ENCODE measurements at regions not wholly inside any gene's neighbourhood (a gene's known extent, or its start where the extent isn't known, plus 50 kb on each side); places are given as distances from the start of the nearest gene placed in this dataset.

GRCh38 chr9:13744261-13744901 is 464.9 kb upstream of the MPDZ start:
- no peak for DNase-seq

- DNase-seq: no peak
Measured at GRCh38 chr9:13737885-13738284, 458.4 kb upstream of the MPDZ start.

- no peak for DNase-seq
Measured at GRCh38 chr9:13735181-13735580, 455.7 kb upstream of the MPDZ start.

GRCh38 chr9:13734601-13735000 is 455.1 kb upstream of the MPDZ start:
- no peak for DNase-seq

- no peak for DNase-seq
Measured at GRCh38 chr9:13732290-13732689, 452.8 kb upstream of the MPDZ start.

- no peak for DNase-seq
Measured at GRCh38 chr9:13731637-13732036, 452.1 kb upstream of the MPDZ start.

GRCh38 chr9:13729955-13730354 is 450.5 kb upstream of the MPDZ start:
- DNase-seq: no peak

- no peak for DNase-seq
Measured at GRCh38 chr9:13728917-13729811, 449.7 kb upstream of the MPDZ start.

GRCh38 chr9:13728131-13728530 is 448.6 kb upstream of the MPDZ start:
- DNase-seq: peak in 2 of 3 experiments; percentile 2 to 67

GRCh38 chr9:13726746-13727145 is 447.3 kb upstream of the MPDZ start:
- DNase-seq: no peak

GRCh38 chr9:13725516-13725915 is 446.0 kb upstream of the MPDZ start:
- no peak for DNase-seq

- no peak for DNase-seq
Measured at GRCh38 chr9:13721481-13722235, 442.2 kb upstream of the MPDZ start.

GRCh38 chr9:13719981-13720676 is 440.6 kb upstream of the MPDZ start:
- DNase-seq: no peak

GRCh38 chr9:13719446-13719845 is 440.0 kb upstream of the MPDZ start:
- no peak for DNase-seq

GRCh38 chr9:13718539-13718938 is 439.0 kb upstream of the MPDZ start:
- no peak for DNase-seq

GRCh38 chr9:13718086-13718485 is 438.6 kb upstream of the MPDZ start:
- DNase-seq: no peak

- DNase-seq: no peak
Measured at GRCh38 chr9:13717322-13718054, 438.0 kb upstream of the MPDZ start.

GRCh38 chr9:13716601-13717321 is 437.3 kb upstream of the MPDZ start:
- DNase-seq: no peak

- DNase-seq: no peak
Measured at GRCh38 chr9:13716090-13716489, 436.6 kb upstream of the MPDZ start.

GRCh38 chr9:13715430-13715829 is 435.9 kb upstream of the MPDZ start:
- DNase-seq: peak in 1 of 3 experiments; percentile 13

Data from NCI-H1417 (cell line).